HG03159 (cell line): ENCODE measurements at regions not wholly inside any gene's neighbourhood (a gene's known extent, or its start where the extent isn't known, plus 50 kb on each side); places are given as distances from the start of the nearest gene placed in this dataset.
"Not testable (repeated sequence)": the region's sequence is repeated elsewhere in the genome, so short reads cannot be mapped to it uniquely, and the experiment has no call there.

Experiments
- ATAC-seq: cut with Tn5 transposase; IDR thresholded peaks from one replicate; pipeline ENCODE4 v1.9.1; 2021; ENCODE audit warnings: mild to moderate bottlenecking, moderate library complexity; ENCODE audit not compliant: unreplicated experiment

- ATAC-seq = no peak
Observed at GRCh38 chr1:58836408-58836807, 52.6 kb upstream of the JUN start.

GRCh38 chr1:58837886-58838285 lies 54.0 kb upstream of the JUN start:
- ATAC-seq = no peak

- no peak for ATAC-seq
Observed at GRCh38 chr1:58839147-58839795, 55.4 kb upstream of the JUN start.

GRCh38 chr1:58839846-58840835 lies 56.3 kb upstream of the JUN start:
- no peak for ATAC-seq

- ATAC-seq = no peak
Observed at GRCh38 chr1:58841455-58841854, 57.6 kb upstream of the JUN start.

- no peak for ATAC-seq
Observed at GRCh38 chr1:58842941-58843340, 59.1 kb upstream of the JUN start.

- no peak for ATAC-seq
Observed at GRCh38 chr1:58844176-58844575, 60.3 kb upstream of the JUN start.

GRCh38 chr1:58845942-58846341 lies 62.1 kb upstream of the JUN start:
- ATAC-seq = no peak

- no peak for ATAC-seq
Observed at GRCh38 chr1:58848818-58849411, 65.1 kb upstream of the JUN start.

- no peak for ATAC-seq
Observed at GRCh38 chr1:58849551-58849950, 65.7 kb upstream of the JUN start.

GRCh38 chr1:58850636-58851035 lies 66.8 kb upstream of the JUN start:
- no peak for ATAC-seq

- no peak for ATAC-seq
Observed at GRCh38 chr1:58852731-58853485, 69.1 kb upstream of the JUN start.

- ATAC-seq = no peak
Observed at GRCh38 chr1:58854576-58854975, 70.7 kb upstream of the JUN start.

GRCh38 chr1:58855274-58856165 lies 71.7 kb upstream of the JUN start:
- ATAC-seq = no peak

GRCh38 chr1:58856281-58856680 lies 72.4 kb upstream of the JUN start:
- ATAC-seq = not testable (repeated sequence)

- ATAC-seq = peak; percentile 79
Observed at GRCh38 chr1:58857680-58858673, 74.1 kb upstream of the JUN start.

- ATAC-seq = no peak
Observed at GRCh38 chr1:58859769-58860485, 76.1 kb upstream of the JUN start.

- no peak for ATAC-seq
Observed at GRCh38 chr1:58861076-58861475, 77.2 kb upstream of the JUN start.
